HT-29 (cell line): ENCODE measurements at regions not wholly inside any gene's neighbourhood (a gene's known extent, or its start where the extent isn't known, plus 50 kb on each side); places are given as distances from the start of the nearest gene placed in this dataset.
A peak's percentile ranks its signal among the peaks of the same experiment; 100 is the strongest.

Experiments used
- DNase-seq: peaks from one replicate; pipeline ENCODE4 v3.0.0-alpha.2; 2015; ENCODE audit warnings: low spot score

GRCh38 chr2:235301202-235302076 is 192.4 kb upstream of the AGAP1 start:
- DNase-seq = no peak

- no peak for DNase-seq
Measured at GRCh38 chr2:235302263-235302662, 191.6 kb upstream of the AGAP1 start.

GRCh38 chr2:235303499-235304291 is 190.1 kb upstream of the AGAP1 start:
- no peak for DNase-seq

- DNase-seq = no peak
Measured at GRCh38 chr2:235305678-235306077, 188.2 kb upstream of the AGAP1 start.

DNA sequence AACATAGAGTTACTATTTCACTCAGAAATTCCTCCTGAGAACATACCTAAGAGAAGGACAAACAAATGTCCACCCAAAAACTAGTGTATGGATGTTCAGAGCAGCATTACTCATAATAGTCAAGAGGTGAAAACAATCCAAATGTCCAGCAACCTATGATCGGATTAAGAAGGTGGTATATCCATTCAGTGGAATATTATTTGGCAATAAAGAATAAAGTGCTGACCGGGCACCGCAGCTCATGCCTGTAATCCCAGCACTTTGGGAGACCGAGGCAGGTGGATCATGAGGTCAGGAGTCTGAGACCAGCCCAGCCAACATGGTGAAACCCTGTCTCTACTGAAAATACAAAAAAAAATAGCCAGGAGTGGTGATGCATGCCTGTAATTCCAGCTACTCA is 182.8 kb upstream of the AGAP1 start:
- no peak for DNase-seq

DNA sequence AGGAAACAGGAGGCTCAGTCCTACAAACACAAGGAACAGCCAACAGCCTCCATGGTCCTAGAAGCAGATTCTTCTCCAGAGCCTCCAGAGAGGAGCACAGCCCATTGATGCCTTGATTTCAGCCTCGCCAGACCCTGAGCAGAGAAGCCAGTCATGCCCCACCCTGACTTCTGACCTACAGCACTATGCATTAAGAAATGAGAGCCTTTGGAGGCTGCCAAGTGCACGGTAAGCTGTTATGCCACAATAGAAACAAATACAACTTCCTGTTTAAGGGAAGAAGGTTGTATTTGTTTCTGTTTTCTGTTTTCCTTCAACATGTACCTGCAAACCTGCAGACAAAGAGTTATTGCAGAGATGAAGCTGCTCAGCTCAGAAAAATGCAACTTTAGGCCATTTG is 181.3 kb upstream of the AGAP1 start:
- DNase-seq = peak; percentile 21

GRCh38 chr2:235314371-235314930 is 179.4 kb upstream of the AGAP1 start:
- no peak for DNase-seq

DNA sequence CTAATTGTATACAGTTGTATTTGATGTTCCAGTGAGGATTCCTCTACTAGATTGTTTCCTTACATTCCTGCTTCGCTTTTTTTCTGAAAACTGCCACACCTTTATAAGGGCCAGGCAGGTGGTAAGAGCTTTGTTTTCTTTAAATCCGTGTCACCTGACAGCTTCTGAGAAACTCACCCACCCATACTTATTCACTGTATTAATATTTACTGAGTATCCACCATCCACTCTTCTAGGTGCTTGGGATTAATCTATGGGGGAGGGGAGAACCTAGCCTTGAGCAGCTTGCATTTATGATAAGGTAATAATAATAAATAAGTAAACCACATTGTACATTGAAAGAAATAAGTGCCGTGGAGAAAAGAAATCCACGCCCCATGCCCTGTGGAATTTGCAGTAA is 174.7 kb upstream of the AGAP1 start:
- DNase-seq = no peak

- no peak for DNase-seq
Measured at GRCh38 chr2:235320326-235320725, 173.5 kb upstream of the AGAP1 start.

DNA sequence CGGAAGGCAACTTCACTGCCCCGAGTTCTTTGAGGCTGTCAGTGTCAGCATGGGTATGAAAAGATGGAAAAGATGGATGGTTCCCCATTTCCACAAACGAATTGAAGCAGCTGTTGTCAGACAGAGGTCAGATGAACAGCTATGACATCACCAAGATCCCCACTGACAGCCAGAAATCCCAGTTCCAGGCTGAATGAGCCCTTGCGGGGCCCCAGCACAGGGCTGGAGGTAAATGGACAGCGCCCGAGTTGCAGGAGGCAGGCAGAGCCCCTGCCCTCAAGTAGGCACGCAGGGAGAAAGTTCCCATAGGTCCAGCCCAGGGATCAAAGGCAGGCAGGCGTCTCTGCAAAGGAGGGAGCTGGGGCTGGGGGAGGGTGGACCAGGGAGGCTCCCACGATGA is 169.5 kb upstream of the AGAP1 start:
- no peak for DNase-seq

DNA sequence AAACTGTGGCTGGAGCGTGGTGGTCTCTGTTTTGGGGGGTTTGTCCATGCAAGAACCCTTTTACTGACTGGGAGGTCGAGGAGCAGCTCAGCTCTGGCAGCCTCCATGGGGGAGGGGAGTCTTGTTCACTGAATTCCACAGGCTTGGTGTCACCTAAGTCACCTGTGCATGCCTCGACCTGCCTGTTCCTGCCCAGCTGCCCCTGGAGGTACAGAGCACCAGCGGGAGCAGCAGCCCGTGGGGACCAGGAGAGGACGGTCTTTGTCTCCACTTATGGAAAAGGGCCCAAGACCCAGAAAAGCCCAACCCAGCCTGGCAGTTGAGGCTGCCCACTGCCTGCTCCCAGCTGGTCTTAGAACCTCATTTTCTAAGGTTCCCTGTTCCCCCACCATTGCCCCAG is 168.7 kb upstream of the AGAP1 start:
- no peak for DNase-seq

GRCh38 chr2:235328991-235329390 is 164.9 kb upstream of the AGAP1 start:
- DNase-seq = no peak

DNA sequence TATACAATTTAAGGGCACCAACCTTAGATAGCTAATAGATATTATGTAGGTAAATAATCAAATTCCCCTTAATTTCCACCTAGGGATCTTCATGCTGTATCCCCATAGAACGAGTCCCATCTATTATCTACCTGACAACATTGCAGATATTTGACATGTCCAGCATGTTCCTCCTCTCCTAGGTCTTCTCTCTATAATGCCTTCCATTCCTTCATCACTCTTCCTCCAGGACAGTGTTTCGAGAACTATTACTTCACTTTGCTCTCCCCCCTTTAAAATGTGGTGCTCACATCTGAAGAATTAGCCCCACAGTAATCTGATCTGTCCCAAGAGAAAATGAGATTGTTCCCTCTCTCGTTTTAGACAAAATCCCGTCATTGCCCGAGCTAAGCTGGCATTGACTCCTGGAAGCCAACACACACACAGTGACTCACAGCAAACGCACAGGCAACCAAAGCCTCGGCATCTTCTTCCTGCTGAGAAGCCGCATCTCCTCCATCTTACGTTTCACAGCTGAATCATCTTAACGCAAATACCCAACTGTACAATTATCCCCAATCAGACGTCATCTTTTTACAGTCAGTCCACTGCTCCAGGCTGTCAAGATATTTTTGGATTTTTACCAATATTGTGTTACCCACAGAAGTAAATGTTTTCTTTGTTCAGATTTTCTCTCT is 162.9 kb upstream of the AGAP1 start:
- peak; percentile 12 for DNase-seq

GRCh38 chr2:235332240-235332890 is 161.5 kb upstream of the AGAP1 start:
- DNase-seq = no peak

GRCh38 chr2:235333076-235333475 is 160.8 kb upstream of the AGAP1 start:
- DNase-seq = no peak

GRCh38 chr2:235334179-235334578 is 159.7 kb upstream of the AGAP1 start:
- DNase-seq = no peak

DNA sequence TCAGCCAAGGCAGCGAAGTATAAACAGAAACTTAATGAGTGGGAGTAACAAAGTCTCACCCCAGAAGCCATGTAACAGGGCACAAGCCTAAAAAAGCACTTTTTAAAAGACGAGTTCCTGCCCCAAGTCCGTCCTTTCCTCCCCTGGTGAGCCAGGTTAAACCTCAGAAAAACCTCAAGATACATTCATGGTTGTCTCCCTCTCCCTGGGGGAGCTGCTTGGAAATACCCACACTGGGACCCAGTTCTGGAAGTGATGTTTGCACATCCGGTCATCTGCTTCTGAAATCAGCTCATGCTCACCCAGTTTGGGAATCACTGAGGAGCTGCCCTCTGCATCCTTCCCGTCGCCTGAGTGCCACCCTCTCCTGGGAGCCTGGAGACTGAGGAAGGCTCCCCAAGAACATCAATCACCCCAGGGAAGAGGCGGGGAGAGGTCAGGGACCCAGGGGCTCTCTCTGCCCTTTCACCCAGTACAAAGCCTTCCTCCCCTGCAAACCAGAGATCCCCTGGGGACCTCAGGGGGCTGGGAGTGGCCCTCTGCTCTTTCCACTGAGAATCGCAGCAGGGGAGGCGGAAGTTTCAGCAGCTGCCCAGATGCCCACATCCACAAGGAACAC is 150.6 kb upstream of the AGAP1 start:
- no peak for DNase-seq

GRCh38 chr2:235343869-235344268 is 150.0 kb upstream of the AGAP1 start:
- no peak for DNase-seq

DNA sequence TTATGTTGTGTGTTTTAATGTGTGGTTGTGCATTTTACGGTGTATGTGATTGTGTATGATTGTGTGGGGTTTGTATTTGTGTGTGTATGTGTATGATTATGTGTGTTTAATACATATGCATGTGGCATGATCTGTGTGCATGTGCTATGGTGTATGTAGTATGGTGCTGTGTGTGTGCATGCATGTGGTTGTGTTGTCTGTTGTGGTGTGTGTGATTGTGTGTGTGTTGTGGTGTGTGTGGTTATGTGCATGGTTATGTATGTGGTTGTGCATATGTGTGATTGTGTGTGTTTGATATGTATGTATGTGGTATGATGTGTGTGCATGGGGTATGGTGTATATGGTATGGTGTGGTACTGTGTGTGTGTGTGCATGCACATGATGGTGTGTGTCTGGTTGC is 148.1 kb upstream of the AGAP1 start:
- DNase-seq = no peak

GRCh38 chr2:235347691-235348090 is 146.2 kb upstream of the AGAP1 start:
- DNase-seq = no peak

DNA sequence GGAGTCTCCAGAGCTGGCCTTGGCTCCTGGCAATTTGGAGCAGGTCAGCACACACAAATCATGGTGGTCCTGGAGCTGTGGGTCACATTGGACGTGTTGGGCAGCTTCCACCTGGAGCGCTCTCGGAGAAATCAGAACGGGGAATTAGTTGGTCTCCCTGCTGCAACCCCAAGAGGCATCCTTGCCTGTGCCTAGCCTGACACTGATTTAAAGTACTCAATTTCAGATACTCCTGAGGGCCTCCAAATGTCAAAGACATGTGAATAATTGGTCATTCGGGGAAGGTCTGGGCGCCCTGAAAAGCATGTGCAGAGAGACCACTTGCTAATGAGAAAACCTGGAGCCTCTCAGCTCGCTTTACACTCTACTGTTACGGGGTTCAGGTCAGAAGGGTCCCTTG is 145.5 kb upstream of the AGAP1 start:
- DNase-seq = no peak
